T-helper 1 cell treated with Interleukin-12 subunit alpha and Interleukin-12 subunit beta and Interleukin-4 antibody, amounts not matched to agents 30 μg/mL and 1 μg/mL, for 36 hours (primary cell): ENCODE measurements at regions not wholly inside any gene's neighbourhood (a gene's known extent, or its start where the extent isn't known, plus 50 kb on each side); places are given as distances from the start of the nearest gene placed in this dataset.
"Not testable (repeated sequence)": the region's sequence is repeated elsewhere in the genome, so short reads cannot be mapped to it uniquely, and the experiment has no call there.

Experiments used
- H3K27ac Mint-ChIP-seq: one replicate; pipeline ENCODE4 v1.8.0; 2021; ENCODE audit warnings: mild to moderate bottlenecking, mixed read lengths
- H3K27me3 Mint-ChIP-seq: one replicate; pipeline ENCODE4 v1.8.0; 2021; ENCODE audit warnings: low read depth, mixed read lengths
- H3K36me3 Mint-ChIP-seq: one replicate; pipeline ENCODE4 v1.8.0; 2021; ENCODE audit warnings: low read depth, mixed read lengths
- H3K4me1 Mint-ChIP-seq: one replicate; pipeline ENCODE4 v1.8.0; 2021; ENCODE audit warnings: low read depth, mixed read lengths
- H3K4me3 Mint-ChIP-seq: one replicate; pipeline ENCODE4 v1.8.0; 2021; ENCODE audit warnings: mild to moderate bottlenecking, moderate library complexity, mixed read lengths
- H3K9me3 Mint-ChIP-seq: one replicate; pipeline ENCODE4 v1.8.0; 2021; ENCODE audit warnings: mixed read lengths

DNA sequence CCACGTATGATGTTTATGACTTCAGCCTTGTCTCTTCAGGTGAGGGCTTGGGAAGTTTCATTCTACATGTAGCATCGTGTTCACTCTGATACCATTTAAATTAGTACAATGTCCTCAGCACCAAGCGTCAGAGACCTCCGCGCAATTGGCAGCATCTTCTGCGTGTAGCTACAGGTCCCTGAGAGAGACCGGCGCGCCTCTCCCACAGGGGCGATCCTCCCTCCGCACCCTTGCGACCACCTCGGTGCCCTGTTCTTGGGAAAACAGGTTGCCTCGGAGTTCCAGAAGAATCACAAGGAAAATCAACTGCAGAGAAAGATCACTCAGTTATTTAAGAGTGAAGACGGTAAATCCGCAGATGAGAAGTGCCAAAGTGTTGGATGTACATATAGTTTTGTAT is 206.2 kb downstream of the GATA3 start:
- Mint-ChIP-seq H3K27ac (no peak overlapping the region), H3K36me3 (peaks cover 9% of the 10 kb centered on the region), H3K4me3 (no peak overlapping the region), H3K4me1 (peaks cover 20% of the 10 kb centered on the region), H3K9me3 (peaks cover 10% of the 10 kb centered on the region), H3K27me3 (peaks cover 17% of the 10 kb centered on the region)

DNA sequence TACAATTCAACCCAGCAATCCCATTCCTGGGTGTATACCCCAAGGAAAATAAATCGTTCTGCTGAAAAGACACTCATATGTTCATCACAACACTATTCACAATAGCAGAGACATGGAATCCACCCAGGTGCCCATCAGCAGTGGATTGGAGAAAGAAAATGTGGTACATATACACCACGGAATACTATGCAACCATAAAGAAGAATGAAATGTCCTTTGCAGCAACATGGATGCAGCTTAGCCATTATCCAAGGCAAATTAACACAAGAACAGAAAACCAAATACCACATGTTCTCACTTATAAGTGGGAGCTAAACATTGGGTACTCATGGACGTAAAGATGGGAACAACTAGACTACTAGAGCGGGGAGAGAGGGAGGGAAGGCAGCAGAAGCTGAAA is 207.8 kb downstream of the GATA3 start:
- Mint-ChIP-seq H3K27me3 (peaks cover 17% of the 10 kb centered on the region), H3K4me1 (peaks cover 11% of the 10 kb centered on the region), H3K27ac (no peak overlapping the region), H3K36me3 (peaks cover 5% of the 10 kb centered on the region), H3K4me3 (no peak overlapping the region), H3K9me3 (peaks cover 4% of the 10 kb centered on the region)

DNA sequence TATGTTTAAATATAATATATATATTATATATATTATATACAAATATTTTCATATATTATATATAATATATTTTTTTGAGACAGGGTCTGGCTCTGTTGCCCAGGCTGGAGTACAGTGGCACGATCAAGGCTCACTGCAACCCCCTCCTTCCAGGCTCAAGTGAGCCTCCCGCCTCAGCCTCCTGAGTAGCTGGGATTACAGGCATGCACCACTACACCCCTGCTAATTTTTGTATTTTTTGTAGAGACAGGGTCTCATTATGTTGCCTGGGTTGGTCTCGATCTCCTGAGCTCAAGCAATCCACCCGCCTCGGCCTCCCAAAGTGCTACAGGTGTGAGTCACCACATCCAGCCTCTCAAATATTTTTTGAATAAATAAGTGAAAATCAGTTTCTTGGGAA is 215.5 kb downstream of the GATA3 start:
- H3K9me3 Mint-ChIP-seq, result peaks cover 6% of the 10 kb centered on the region
- H3K4me1 Mint-ChIP-seq, result no peaks in the 10 kb centered on the region
- H3K36me3 Mint-ChIP-seq, result peaks cover 4% of the 10 kb centered on the region
- no peak overlapping the region for H3K27ac Mint-ChIP-seq
- H3K27me3 Mint-ChIP-seq, result peaks cover 10% of the 10 kb centered on the region
- H3K4me3 Mint-ChIP-seq, result no peak overlapping the region

DNA sequence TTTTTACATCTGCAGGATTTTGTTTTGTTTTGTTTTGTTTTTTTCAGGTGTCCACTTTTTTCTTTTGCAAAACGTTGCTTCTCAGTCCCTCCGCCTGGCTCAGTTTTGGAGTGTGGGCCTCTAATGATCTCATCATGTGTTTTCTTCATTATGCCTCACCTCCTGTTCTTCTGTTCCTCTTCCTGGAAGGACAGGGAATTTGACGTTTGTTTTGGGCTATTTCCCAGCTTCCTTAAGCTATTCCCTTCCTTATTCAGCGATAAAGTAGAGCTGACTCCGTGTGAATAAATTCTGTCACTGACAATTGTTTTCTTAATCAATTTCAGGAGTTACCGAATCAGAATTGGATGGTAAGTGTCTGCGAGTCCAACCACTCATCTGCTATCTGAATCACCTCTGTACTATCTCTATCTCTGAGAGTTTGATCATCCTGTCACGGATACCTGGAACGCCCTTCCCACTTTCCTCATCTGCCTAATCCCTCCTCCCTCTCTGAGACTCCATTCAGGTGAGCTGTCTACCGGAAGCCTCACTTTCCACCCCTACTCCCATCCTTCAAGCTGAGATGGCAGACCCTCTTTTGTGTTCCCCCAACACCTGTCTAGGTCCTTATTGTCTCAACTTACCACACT is 218.4 kb downstream of the GATA3 start:
- H3K27me3 Mint-ChIP-seq, result peaks cover 9% of the 10 kb centered on the region
- peaks cover 15% of the 10 kb centered on the region for H3K9me3 Mint-ChIP-seq
- H3K27ac Mint-ChIP-seq, result no peak overlapping the region

GRCh38 chr10:8273749-8274148 is 219.3 kb downstream of the GATA3 start:
- Mint-ChIP-seq H3K36me3 (peaks cover 9% of the 10 kb centered on the region), H3K9me3 (peaks cover 15% of the 10 kb centered on the region), H3K27me3 (peaks cover 8% of the 10 kb centered on the region), H3K4me3 (no peak overlapping the region), H3K27ac (no peak overlapping the region), H3K4me1 (peaks cover 5% of the 10 kb centered on the region)

More for the DNA sequence above, 218.4 kb downstream of the GATA3 start:
- Mint-ChIP-seq H3K4me1 (peaks cover 2% of the 10 kb centered on the region), H3K4me3 (no peak overlapping the region), H3K36me3 (peaks cover 9% of the 10 kb centered on the region)

- H3K27me3 Mint-ChIP-seq, result peaks cover 12% of the 10 kb centered on the region
- H3K9me3 Mint-ChIP-seq, result peaks cover 15% of the 10 kb centered on the region
Measured at GRCh38 chr10:8275911-8276310, 221.4 kb downstream of the GATA3 start.

GRCh38 chr10:8278099-8278498 is 223.6 kb downstream of the GATA3 start:
- Mint-ChIP-seq H3K36me3 (peaks cover 9% of the 10 kb centered on the region), H3K4me3 (no peak overlapping the region), H3K27me3 (peaks cover 27% of the 10 kb centered on the region), H3K27ac (no peak overlapping the region), H3K9me3 (peaks cover 15% of the 10 kb centered on the region), H3K4me1 (peaks cover 12% of the 10 kb centered on the region)

More at GRCh38 chr10:8275911-8276310, 221.4 kb downstream of the GATA3 start:
- Mint-ChIP-seq H3K4me1 (peaks cover 7% of the 10 kb centered on the region), H3K27ac (no peak overlapping the region), H3K36me3 (peaks cover 9% of the 10 kb centered on the region), H3K4me3 (no peak overlapping the region)

DNA sequence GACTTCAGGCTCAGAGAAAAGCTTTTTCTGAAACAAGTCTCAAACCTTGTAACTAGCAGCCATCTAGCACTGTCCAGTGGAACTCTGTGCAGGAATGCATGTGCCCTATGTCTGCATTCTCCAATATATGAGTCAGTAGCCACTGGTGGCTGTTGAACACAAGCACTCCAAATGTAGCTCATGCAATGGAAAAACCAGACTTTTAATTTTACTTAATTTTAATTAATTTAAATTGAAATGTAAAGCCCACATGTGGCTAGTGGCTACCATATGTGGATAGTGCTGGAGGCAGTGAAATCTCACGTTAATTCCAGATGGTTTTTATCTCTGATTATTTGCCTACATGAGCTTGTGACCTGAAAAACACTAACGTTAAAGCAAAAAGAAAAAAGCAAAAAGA is 225.1 kb downstream of the GATA3 start:
- peaks cover 12% of the 10 kb centered on the region for H3K4me1 Mint-ChIP-seq
- peaks cover 33% of the 10 kb centered on the region for H3K27me3 Mint-ChIP-seq
- H3K9me3 Mint-ChIP-seq, result peaks cover 12% of the 10 kb centered on the region
- H3K36me3 Mint-ChIP-seq, result peaks cover 7% of the 10 kb centered on the region
- no peak overlapping the region for H3K27ac Mint-ChIP-seq
- H3K4me3 Mint-ChIP-seq, result no peak overlapping the region

GRCh38 chr10:8280946-8281345 is 226.5 kb downstream of the GATA3 start:
- Mint-ChIP-seq H3K27me3 (peaks cover 34% of the 10 kb centered on the region), H3K4me3 (no peak overlapping the region), H3K36me3 (peaks cover 5% of the 10 kb centered on the region), H3K27ac (no peak overlapping the region), H3K4me1 (peaks cover 12% of the 10 kb centered on the region), H3K9me3 (peaks cover 3% of the 10 kb centered on the region)

DNA sequence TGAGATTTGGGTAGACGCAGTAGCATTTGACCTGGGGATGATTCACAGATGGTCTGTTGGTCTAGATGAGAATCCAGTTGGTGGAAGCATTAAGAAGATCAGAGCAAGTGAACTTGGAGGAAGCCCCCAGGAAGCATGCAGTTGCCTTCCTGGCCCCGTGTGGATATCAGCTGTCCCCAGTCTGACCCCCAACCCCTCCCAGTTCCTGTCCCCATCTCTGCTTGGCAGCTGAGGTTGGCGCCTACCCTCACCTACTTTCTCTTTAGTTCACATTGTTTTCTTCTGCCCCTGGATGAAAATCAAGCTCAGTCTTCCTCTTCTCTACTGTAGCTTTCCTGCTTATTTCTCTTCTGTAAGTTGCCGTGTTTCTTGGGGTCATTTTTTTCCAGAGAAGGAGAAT is 227.9 kb downstream of the GATA3 start:
- H3K9me3 Mint-ChIP-seq, result no peaks in the 10 kb centered on the region
- no peaks in the 10 kb centered on the region for H3K36me3 Mint-ChIP-seq
- peaks cover 30% of the 10 kb centered on the region for H3K27me3 Mint-ChIP-seq
- H3K27ac Mint-ChIP-seq, result no peak overlapping the region
- H3K4me3 Mint-ChIP-seq, result no peak overlapping the region
- peaks cover 12% of the 10 kb centered on the region for H3K4me1 Mint-ChIP-seq

- Mint-ChIP-seq H3K36me3 (no peaks in the 10 kb centered on the region), H3K9me3 (no peaks in the 10 kb centered on the region), H3K27ac (no peak overlapping the region), H3K4me3 (no peak overlapping the region), H3K27me3 (peaks cover 29% of the 10 kb centered on the region), H3K4me1 (peaks cover 6% of the 10 kb centered on the region)
Measured at GRCh38 chr10:8283166-8283905, 228.8 kb downstream of the GATA3 start.

DNA sequence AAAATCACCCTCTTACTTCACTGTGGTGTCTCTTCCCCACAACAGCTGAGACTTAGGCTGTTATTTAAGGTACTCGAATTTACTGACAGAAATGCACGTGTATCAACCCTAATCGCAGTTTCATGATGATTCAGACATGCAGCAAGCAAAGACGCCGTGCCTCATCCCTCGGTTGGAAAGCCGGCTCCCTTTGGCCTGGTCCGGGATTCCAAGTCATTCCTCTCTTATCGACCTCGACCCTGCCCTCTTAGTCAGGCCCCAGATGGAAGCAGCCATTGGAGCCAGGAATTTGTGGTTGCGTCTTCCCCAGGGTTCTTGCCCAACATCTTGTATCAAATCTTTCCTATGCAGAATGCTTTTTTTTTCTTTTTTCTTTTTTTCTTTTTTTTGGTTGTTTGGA is 229.5 kb downstream of the GATA3 start:
- H3K36me3 Mint-ChIP-seq, result no peaks in the 10 kb centered on the region
- no peak overlapping the region for H3K4me3 Mint-ChIP-seq
- H3K9me3 Mint-ChIP-seq, result no peaks in the 10 kb centered on the region
- no peak overlapping the region for H3K27ac Mint-ChIP-seq
- peaks cover 29% of the 10 kb centered on the region for H3K27me3 Mint-ChIP-seq
- H3K4me1 Mint-ChIP-seq, result peaks cover 6% of the 10 kb centered on the region

- H3K4me3 Mint-ChIP-seq, H3K36me3 Mint-ChIP-seq, H3K4me1 Mint-ChIP-seq, H3K27ac Mint-ChIP-seq, H3K9me3 Mint-ChIP-seq: not testable (repeated sequence)
- peaks cover 34% of the 10 kb centered on the region for H3K27me3 Mint-ChIP-seq
Measured at GRCh38 chr10:8285970-8286369, 231.5 kb downstream of the GATA3 start.

- no peak overlapping the region for H3K27ac Mint-ChIP-seq
- no peaks in the 10 kb centered on the region for H3K9me3 Mint-ChIP-seq
- H3K4me3 Mint-ChIP-seq, result no peak overlapping the region
- no peaks in the 10 kb centered on the region for H3K36me3 Mint-ChIP-seq
- peaks cover 20% of the 10 kb centered on the region for H3K27me3 Mint-ChIP-seq
- H3K4me1 Mint-ChIP-seq, result no peaks in the 10 kb centered on the region
Measured at GRCh38 chr10:8288600-8288999, 234.1 kb downstream of the GATA3 start.

- peaks cover 4% of the 10 kb centered on the region for H3K4me1 Mint-ChIP-seq
- H3K27me3 Mint-ChIP-seq, result peaks cover 21% of the 10 kb centered on the region
- peaks cover 1% of the 10 kb centered on the region for H3K36me3 Mint-ChIP-seq
- H3K27ac Mint-ChIP-seq, result no peak overlapping the region
- no peaks in the 10 kb centered on the region for H3K9me3 Mint-ChIP-seq
- no peak overlapping the region for H3K4me3 Mint-ChIP-seq
Measured at GRCh38 chr10:8289186-8289924, 234.9 kb downstream of the GATA3 start.
